ENCODE measurements at regions not wholly inside any gene's neighbourhood (a gene's known extent, or its start where the extent isn't known, plus 50 kb on each side); places are given as distances from the start of the nearest gene placed in this dataset.

DNA sequence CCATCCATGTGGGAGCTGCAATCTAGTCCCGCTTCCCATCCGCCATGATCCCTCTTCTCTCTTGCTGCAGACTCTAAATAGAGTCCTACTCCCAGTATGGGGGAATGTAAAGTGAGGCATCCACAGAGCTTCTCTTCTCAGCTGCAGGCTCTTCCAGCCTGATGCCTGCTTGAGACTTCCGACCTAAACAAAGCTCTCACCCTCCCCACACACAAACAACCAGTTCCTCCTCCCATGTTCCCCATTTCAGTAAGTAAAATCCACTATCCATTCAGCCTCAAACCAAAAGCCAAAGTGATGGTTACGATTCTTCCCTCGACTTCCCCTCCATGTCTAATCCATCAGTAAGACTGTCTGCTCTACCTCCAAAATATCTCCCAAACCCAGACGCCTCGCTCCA, 108.2 kb upstream of the NFE2L3 start:
- intact Hi-C loops (cut with DNase I): no loop called here
- 96 to 97% methylated on average over 7 of the region's 7 CpGs for WGBS, 2 donors
- Histone ChIP-seq H3K4me3 (no peak overlapping the region), H3K9me3 (no peaks in the 10 kb centered on the region), H3K27me3 (no peaks in the 10 kb centered on the region), H3K4me1 (peaks cover 0 to 14% (median 3%) of the 10 kb centered on the region in 3 donors), H3K27ac (no peak overlapping the region), H3K36me3 (no peaks in the 10 kb centered on the region)
- DNase-seq (no peak), ATAC-seq (no peak), FAIRE-seq (no peak)
- TF ChIP-seq CTCF (IDR thresholded peaks at IDR 0.05): no peak

DNA sequence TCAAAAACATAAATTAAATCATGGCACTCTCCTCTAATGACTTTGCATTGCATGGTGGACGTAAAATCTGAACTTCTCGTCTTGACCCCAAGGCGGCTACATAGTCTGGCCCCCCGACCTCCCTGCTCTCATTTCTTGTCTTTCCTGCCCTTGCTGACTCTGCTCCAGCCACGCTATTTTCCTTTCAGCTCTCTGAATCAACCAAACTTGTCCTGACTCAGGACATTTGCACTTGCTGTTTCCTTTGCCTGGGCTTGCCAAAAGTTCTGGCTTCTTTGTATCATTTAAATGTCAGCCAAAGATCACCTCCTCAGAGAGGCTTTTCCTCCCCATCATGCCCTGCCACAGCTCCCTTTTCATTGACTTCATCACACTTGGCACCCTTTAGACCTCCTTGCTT, 107.7 kb upstream of the NFE2L3 start:
- 92 to 97% methylated on average over 5 of the region's 5 CpGs for WGBS, 2 donors
- H3K9me3 ChIP-seq: no peaks in the 10 kb centered on the region
- H3K4me3 ChIP-seq: no peak overlapping the region
- H3K4me1 ChIP-seq: peaks cover 0 to 20% (median 3%) of the 10 kb centered on the region in 3 donors
- no peaks in the 10 kb centered on the region for H3K27me3 ChIP-seq
- H3K27ac ChIP-seq: no peak overlapping the region
- no peak for ATAC-seq
- TF ChIP-seq CTCF (IDR thresholded peaks at IDR 0.05): no peak
- no peak for FAIRE-seq
- DNase-seq: no peak
- no peaks in the 10 kb centered on the region for H3K36me3 ChIP-seq
- intact Hi-C loops (cut with DNase I): no loop called here

- Histone ChIP-seq H3K9me3 (no peaks in the 10 kb centered on the region), H3K4me3 (no peak overlapping the region), H3K4me1 (peaks cover 0 to 26% (median 3%) of the 10 kb centered on the region in 3 donors), H3K27me3 (no peaks in the 10 kb centered on the region), H3K36me3 (no peaks in the 10 kb centered on the region), H3K27ac (peak overlapping the region in 1 of 4 donors; percentile 28)
- 6 to 10% methylated on average over 3 of the region's 3 CpGs for WGBS, 2 donors
- no peak for TF ChIP-seq CTCF (IDR thresholded peaks at IDR 0.05)
- intact Hi-C loops (cut with DNase I): no loop called here
- no peak for FAIRE-seq
- ATAC-seq: peak; percentile 69 to 88 (median 74)
- peak in 3 of 6 donors; percentile 27 to 40 (median 32) for DNase-seq
These were observed 105.8 kb upstream of the NFE2L3 start for GRCh38 chr7:26046150-26046549.

- Histone ChIP-seq H3K9me3 (no peaks in the 10 kb centered on the region), H3K36me3 (no peaks in the 10 kb centered on the region), H3K27me3 (no peaks in the 10 kb centered on the region), H3K4me3 (no peak overlapping the region), H3K4me1 (peaks cover 0 to 26% (median 3%) of the 10 kb centered on the region in 3 donors), H3K27ac (no peak overlapping the region)
- ATAC-seq (no peak), DNase-seq (no peak), FAIRE-seq (no peak)
- 95 to 99% methylated on average over 1 of the region's 1 CpG for whole genome bisulfite sequencing, 2 donors
- no peak for TF ChIP-seq CTCF (IDR thresholded peaks at IDR 0.05)
- intact Hi-C loops (cut with DNase I): no loop called here
These were observed 105.1 kb upstream of the NFE2L3 start for GRCh38 chr7:26046878-26047277.

DNA sequence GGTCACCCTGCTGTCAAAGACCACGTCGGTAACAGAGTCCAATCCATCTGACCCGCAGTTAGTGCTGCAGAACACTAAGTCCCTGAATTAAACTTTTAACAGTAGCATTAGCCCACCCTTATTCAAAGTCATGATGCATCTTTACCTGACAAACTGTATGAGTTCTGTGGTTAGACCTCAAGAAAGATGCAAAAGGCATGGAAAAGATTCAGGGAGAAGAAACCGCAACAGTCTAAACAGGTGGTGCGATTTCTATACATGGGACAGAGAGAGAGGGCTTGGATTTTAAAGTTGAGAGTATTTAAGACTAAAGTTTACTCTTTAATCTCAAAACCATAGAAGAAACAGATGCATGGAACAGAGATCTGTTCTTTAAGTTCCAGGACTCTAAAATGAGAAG, 103.3 kb upstream of the NFE2L3 start:
- no peaks in the 10 kb centered on the region for H3K36me3 ChIP-seq
- no peak for ATAC-seq
- no peaks in the 10 kb centered on the region for H3K27me3 ChIP-seq
- no peak overlapping the region for H3K4me3 ChIP-seq
- no peak for TF ChIP-seq CTCF (IDR thresholded peaks at IDR 0.05)
- peaks cover 0 to 26% (median 3%) of the 10 kb centered on the region in 3 donors for H3K4me1 ChIP-seq
- FAIRE-seq: no peak
- H3K9me3 ChIP-seq: no peaks in the 10 kb centered on the region
- H3K27ac ChIP-seq: no peak overlapping the region
- intact Hi-C loops (cut with DNase I): no loop called here
- DNase-seq: no peak
- 63 to 64% methylated on average over 5 of the region's 5 CpGs for WGBS, 2 donors
